B cell (primary cell): ENCODE measurements at regions not wholly inside any gene's neighbourhood (a gene's known extent, or its start where the extent isn't known, plus 50 kb on each side); places are given as distances from the start of the nearest gene placed in this dataset.

Experiments used
- CTCF ChIP-seq: fragments of 200-600 bp; IDR thresholded peaks from one replicate; pipeline ENCODE4 v1.8.0; 2022; ENCODE audit warnings: antibody characterized with exemption, mild to moderate bottlenecking
- EZH2 ChIP-seq: IDR thresholded peaks from 2 replicates; pipeline ENCODE4 v1.6.1; 2012; ENCODE audit warnings: borderline replicate concordance, low read depth, mild to moderate bottlenecking, moderate library complexity, low read length; ENCODE audit not compliant: insufficient read depth, poor library complexity, severe bottlenecking

GRCh38 chr18:73835039-73835438, 312.6 kb downstream of the FBXO15 start:
- TF ChIP-seq CTCF (no peak), EZH2 (no peak)
